HG03175 (cell line): ENCODE measurements at regions not wholly inside any gene's neighbourhood (a gene's known extent, or its start where the extent isn't known, plus 50 kb on each side); places are given as distances from the start of the nearest gene placed in this dataset.

Source experiments
- ATAC-seq: cut with Tn5 transposase; IDR thresholded peaks from one replicate; pipeline ENCODE4 v1.9.1; 2021; ENCODE audit warnings: mild to moderate bottlenecking, moderate library complexity; ENCODE audit not compliant: unreplicated experiment

DNA sequence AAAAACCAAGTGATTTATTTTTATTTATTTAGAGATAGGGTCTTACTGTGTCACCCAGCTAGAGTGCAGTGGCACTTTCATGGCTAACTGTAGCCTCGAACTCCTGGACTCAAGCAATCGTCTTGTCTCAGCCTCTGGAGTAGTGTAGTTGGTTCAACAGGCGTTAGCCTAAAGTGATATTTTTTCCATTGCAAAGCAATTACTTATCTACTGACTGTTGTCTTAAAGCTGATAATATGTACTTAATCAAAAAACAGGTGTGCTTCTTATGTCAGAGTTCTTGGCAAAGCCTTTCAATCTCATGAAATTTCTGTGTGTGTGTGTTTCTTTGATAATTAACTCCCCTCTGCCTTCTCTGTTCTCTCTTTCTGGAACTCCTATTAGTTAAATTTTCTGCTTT is 62.4 kb upstream of the DUSP10 start:
- no peak for ATAC-seq

DNA sequence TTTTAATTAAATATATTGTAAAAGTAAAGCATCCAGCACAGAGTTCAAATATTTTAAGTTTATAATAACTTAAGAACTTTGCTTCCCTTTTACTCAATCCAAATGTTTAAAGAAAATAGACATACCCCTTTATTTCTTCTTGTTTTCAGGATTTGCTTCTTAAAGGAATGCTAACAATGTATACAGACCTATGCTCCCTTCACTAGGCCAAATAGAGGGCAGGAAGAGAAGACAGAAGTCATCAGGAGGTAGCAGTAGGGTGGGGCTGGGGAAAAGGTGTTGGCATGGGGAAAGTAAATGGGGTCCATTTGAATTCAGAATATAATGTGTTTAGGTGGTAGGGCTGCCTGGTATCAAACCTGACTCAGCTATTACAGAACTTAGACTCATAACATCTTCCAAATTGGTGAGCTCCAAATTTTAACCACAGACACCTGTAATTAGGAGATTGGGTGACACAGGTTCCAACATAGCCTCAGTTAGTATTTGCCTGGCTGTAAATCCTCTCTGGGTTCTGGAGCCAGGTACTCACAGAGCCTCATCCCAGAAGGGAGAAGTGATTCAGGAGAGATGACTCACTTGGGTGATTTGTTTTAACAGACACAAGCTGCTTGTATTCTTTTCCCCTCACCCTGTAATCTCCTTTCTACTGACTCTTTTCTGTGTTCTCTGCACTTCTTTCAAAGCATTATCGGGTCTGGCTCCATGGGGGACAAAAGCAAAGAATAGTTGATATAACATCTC is 60.1 kb upstream of the DUSP10 start:
- no peak for ATAC-seq

DNA sequence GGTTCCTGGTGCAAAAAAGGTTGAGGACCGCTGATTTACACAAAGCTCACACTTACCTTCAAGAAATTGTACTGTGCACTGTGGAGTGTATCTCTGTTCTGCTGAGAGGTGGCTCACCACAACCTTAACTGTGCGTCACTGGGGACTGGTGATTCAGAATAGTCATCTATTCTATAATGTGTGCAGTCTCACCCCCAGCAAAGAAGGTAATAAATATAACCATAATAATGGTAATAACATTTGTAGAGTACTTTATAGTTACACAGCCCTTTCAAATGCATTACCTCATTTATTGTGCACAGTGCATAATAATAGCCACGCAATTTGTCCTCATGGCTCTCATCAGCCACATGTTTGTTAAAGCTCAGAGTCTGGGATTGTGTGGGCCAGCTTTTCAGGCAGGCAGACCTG is 59.4 kb upstream of the DUSP10 start:
- no peak for ATAC-seq

DNA sequence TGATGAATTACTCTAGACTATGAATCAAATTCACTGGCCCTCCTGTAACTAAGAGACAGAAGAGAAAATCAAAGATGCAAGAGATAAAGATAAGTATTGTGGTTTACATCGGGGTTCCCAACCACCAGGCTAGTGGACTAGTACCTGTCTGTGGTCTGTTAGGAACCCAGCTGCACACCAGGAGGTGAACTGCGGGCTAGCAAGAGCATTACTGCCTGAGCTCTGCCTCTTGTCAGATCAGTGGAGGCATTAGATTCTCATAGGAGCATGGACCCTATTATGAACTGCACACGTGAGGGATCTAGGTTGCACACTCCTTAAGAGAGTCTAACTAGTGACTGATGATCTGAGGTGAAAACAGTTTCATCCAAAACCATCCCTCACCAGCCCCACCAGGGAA is 58.9 kb upstream of the DUSP10 start:
- no peak for ATAC-seq

DNA sequence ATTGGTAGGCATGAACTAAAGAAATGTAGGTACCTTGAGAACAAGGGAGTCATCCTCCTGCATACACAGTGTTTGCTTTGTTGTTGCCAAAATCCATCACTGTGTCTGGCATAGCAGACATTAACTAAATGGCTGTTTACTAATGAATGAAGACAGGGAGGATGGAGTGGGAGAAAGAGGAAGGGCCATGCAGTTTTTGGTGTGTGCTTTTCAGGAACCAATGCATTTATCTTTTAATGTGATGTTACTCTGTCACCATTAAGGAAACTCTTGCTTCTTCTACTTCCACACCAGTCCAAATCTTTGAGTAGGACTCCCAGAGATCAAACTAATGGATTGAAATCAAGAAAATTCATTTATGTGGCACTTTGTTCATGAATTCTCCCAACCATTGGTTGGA is 55.6 kb upstream of the DUSP10 start:
- ATAC-seq, result no peak

DNA sequence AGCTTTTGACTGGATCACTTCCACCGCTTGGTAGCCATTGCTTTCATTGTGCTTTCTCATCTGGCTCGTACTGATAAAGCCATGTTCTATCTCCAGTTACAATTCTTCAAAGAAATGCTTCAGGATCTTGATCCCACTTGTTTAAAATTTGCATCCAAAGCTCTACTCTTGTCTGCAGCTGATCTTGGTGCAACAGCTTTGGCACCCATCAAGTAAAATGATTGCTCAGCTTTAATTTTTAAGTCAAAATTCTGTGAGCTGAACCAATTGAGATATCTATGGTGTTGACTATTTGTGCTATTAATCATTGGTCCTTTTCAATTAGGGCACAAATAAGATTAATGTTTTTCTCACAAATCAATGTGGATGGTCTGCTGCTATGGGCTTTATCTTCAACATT is 54.8 kb upstream of the DUSP10 start:
- no peak for ATAC-seq

DNA sequence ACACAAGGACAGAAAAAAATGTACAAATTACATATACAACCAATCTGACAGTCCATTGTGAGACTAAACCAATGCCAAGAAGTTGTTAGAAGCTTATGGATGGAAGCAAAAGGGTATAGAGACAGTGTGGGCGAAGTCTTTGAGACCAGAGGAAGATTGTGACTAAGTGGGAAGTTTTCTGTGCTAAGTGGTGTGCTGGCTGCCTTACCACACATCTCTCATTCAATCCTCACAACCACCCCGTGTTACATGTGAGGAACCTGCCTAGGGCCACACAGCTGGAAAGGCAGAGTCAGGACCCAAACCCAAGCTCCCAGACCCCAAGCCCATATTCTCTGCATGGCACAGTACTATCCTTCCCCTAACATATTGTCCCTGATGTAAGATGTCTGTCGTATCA is 53.5 kb upstream of the DUSP10 start:
- no peak for ATAC-seq

DNA sequence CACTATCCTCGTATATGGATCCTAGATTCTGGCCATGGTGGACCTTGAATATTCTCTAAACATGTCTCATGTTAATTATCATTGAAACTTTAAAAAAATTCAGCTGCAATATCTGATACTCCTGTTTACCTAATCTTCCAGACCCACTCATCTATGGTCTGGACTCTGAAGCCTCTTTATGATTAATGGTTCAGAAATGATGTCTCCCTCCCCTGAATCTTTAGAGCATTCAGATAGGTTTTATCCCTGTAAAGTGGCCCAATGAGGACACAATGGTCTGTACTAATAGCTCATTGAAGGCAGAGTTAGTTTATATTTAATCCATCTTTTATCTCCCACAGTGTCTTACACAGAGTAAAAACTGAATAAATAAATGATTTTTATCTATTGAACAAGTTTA is 53.0 kb upstream of the DUSP10 start:
- no peak for ATAC-seq

DNA sequence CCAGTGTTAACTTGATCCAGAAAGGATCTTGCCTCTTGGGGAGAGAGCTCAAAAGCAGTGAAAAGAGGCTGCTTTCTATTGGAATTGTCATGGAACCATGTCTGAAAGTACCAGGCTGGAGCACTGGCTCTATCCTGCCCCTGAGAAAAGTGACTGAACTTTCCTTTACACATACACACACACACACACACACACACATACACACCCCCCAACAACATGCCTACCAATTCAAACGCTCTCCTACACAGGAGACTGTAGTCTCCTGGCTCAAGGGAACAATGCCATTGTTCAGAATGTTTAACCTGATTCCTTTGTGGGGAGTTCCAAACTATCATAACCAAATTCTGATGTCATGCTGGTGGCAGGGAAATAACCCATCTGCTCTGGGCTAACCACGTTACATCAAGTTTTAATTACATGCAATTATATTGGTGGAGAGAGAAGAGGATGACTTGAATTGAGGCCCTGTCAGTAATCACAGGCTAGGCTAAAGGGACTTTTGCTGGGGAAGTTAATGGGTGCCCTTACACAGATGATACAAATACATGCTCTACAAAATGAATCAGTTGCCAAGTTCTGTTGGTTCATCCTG is 52.3 kb upstream of the DUSP10 start:
- ATAC-seq, result peak; percentile 51

DNA sequence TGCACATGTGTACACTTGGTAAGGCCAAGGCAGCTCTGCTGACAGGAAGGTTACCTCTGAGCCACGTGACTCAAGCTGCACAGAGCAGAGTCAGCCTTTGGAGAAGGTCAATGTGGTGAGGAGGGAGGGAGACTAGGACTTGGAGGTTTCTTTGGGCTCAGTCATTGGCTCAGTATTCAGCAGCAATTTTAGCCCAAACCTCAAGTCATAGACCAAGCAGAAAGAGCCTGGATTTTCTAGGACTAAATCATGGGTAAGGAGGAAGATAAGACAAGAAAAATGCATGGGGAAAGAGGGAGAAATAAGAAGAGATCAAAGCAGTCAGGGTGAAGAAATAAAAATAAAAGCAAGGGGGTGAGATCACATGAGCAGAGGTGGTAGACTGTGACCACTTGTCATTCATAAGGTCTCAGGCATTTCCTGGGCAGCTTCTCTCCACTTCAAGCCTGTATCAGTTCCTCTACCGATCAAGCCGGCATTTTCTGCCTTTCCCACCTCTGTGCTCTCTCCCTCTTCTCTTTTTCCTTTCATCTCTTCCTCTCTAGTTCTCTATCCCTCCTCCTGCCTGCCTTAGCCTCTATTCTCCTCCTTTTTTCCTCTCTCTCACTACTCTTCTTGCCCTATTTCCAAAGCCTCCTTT is 51.7 kb upstream of the DUSP10 start:
- peak; percentile 94 for ATAC-seq

DNA sequence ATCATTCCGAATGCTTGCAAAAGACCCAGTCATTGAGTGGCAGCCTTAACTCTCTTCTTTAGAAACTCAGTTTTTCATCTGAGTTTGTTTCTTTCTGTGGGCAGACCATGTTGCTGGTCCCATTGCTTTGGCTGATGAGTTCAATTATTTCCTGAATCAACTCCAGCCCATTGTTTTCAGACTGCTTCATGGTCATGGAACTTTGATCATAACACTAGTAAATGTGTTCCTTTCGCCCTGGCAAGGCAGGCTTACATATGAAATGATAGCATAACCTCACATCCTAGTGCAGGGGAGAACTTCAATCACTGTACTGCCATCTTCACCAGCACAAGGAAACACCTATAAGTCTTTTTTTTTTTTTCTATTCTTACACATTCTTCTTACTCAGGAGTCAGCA is 50.0 kb upstream of the DUSP10 start:
- ATAC-seq, result no peak
